ENCODE measurements at regions not wholly inside any gene's neighbourhood (a gene's known extent, or its start where the extent isn't known, plus 50 kb on each side); places are given as distances from the start of the nearest gene placed in this dataset.

GRCh38 chr10:85421421-85421820 is 945.2 kb downstream of the GRID1 start:
- Mint-ChIP-seq H3K9me3 (0 out of 2 replicates have a peak, but pooled peaks cover 6% of the 10 kb centered on the region), H3K27me3 (ENCODE audit: low read depth) (no peaks in the 10 kb centered on the region; the same call in 1 of the 2 replicates), H3K4me3 (no peak overlapping the region), H3K4me1 (peaks cover 23% of the 10 kb centered on the region), H3K27ac (no peak overlapping the region), H3K36me3 (no peaks in the 10 kb centered on the region)
- TF ChIP-seq, protein P1, sequence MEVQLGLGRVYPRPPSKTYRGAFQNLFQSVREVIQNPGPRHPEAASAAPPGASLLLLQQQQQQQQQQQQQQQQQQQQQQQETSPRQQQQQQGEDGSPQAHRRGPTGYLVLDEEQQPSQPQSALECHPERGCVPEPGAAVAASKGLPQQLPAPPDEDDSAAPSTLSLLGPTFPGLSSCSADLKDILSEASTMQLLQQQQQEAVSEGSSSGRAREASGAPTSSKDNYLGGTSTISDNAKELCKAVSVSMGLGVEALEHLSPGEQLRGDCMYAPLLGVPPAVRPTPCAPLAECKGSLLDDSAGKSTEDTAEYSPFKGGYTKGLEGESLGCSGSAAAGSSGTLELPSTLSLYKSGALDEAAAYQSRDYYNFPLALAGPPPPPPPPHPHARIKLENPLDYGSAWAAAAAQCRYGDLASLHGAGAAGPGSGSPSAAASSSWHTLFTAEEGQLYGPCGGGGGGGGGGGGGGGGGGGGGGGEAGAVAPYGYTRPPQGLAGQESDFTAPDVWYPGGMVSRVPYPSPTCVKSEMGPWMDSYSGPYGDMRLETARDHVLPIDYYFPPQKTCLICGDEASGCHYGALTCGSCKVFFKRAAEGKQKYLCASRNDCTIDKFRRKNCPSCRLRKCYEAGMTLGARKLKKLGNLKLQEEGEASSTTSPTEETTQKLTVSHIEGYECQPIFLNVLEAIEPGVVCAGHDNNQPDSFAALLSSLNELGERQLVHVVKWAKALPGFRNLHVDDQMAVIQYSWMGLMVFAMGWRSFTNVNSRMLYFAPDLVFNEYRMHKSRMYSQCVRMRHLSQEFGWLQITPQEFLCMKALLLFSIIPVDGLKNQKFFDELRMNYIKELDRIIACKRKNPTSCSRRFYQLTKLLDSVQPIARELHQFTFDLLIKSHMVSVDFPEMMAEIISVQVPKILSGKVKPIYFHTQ (CRISPR knock-in tag; IDR thresholded peaks at IDR 0.05), result no peak
- TF ChIP-seq GRHL2 (CRISPR knock-in tag; IDR thresholded peaks at IDR 0.05; ENCODE audit: insufficient replicate concordance, severe bottlenecking), result no peak
- TF ChIP-seq, protein P2, sequence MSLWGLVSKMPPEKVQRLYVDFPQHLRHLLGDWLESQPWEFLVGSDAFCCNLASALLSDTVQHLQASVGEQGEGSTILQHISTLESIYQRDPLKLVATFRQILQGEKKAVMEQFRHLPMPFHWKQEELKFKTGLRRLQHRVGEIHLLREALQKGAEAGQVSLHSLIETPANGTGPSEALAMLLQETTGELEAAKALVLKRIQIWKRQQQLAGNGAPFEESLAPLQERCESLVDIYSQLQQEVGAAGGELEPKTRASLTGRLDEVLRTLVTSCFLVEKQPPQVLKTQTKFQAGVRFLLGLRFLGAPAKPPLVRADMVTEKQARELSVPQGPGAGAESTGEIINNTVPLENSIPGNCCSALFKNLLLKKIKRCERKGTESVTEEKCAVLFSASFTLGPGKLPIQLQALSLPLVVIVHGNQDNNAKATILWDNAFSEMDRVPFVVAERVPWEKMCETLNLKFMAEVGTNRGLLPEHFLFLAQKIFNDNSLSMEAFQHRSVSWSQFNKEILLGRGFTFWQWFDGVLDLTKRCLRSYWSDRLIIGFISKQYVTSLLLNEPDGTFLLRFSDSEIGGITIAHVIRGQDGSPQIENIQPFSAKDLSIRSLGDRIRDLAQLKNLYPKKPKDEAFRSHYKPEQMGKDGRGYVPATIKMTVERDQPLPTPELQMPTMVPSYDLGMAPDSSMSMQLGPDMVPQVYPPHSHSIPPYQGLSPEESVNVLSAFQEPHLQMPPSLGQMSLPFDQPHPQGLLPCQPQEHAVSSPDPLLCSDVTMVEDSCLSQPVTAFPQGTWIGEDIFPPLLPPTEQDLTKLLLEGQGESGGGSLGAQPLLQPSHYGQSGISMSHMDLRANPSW (CRISPR knock-in tag; conservative IDR thresholded peaks at IDR 0.05; ENCODE audit: low read depth), result no peak
- no peak for TF ChIP-seq NFYB (CRISPR knock-in tag; conservative IDR thresholded peaks at IDR 0.05; ENCODE audit: low read depth)
- no peak for TF ChIP-seq NR2C2 (CRISPR knock-in tag; IDR thresholded peaks at IDR 0.05)
- TF ChIP-seq SMAD4 (CRISPR knock-in tag; IDR thresholded peaks at IDR 0.05), result no peak
- no peak for TF ChIP-seq ZNF396 (CRISPR knock-in tag; IDR thresholded peaks at IDR 0.05; ENCODE audit: borderline replicate concordance)
- no peak for TF ChIP-seq SOX15 (CRISPR knock-in tag; IDR thresholded peaks at IDR 0.05)
- TF ChIP-seq ZNF425 (CRISPR knock-in tag; conservative IDR thresholded peaks at IDR 0.05), result no peak
- no peak for ATAC-seq
- no peak for DNase-seq (ENCODE audit: low spot score)
- ChIA-PET CTCF (interaction anchor here (0.5 to 1.5 kb wide), 2 partner anchors 93 to 177 kb away, joined by 3 to 9 read pairs; no protein-coding TSS in a partner anchor), POLR2A (interaction anchor here (1.0 kb wide), 1 partner anchor 34 kb away, joined by 3 read pairs; no protein-coding TSS in a partner anchor)

GRCh38 chr10:85429126-85429525 is 937.5 kb downstream of the GRID1 start:
- Mint-ChIP-seq H3K27me3 (ENCODE audit: low read depth) (peaks cover 2% of the 10 kb centered on the region; the same call in 1 of the 2 replicates), H3K36me3 (no peaks in the 10 kb centered on the region), H3K27ac (no peak overlapping the region), H3K4me1 (no peaks in the 10 kb centered on the region), H3K4me3 (no peak overlapping the region), H3K9me3 (no peaks in the 10 kb centered on the region)
- CTCF ChIA-PET, result interaction anchor here (0.6 to 0.7 kb wide), 2 partner anchors 20 to 796 kb away, joined by 3 to 6 read pairs; no protein-coding TSS in a partner anchor
- ATAC-seq (no peak), DNase-seq (ENCODE audit: low spot score) (no peak)
- TF ChIP-seq MYBL2 (CRISPR knock-in tag; IDR thresholded peaks at IDR 0.05), result no peak
- no peak for TF ChIP-seq CREB1 (CRISPR knock-in tag; IDR thresholded peaks at IDR 0.05)
- TF ChIP-seq CBFB (CRISPR knock-in tag; IDR thresholded peaks at IDR 0.05; ENCODE audit: low read depth), result no peak
- no peak for TF ChIP-seq ZNF317 (CRISPR knock-in tag; IDR thresholded peaks at IDR 0.05; ENCODE audit: borderline replicate concordance, low read depth)
- no peak for TF ChIP-seq ZNF423 (CRISPR knock-in tag; IDR thresholded peaks at IDR 0.05)
- TF ChIP-seq TEAD1 (CRISPR knock-in tag; IDR thresholded peaks at IDR 0.05), result no peak
- POLR2A ChIA-PET, result no interaction called here

DNA sequence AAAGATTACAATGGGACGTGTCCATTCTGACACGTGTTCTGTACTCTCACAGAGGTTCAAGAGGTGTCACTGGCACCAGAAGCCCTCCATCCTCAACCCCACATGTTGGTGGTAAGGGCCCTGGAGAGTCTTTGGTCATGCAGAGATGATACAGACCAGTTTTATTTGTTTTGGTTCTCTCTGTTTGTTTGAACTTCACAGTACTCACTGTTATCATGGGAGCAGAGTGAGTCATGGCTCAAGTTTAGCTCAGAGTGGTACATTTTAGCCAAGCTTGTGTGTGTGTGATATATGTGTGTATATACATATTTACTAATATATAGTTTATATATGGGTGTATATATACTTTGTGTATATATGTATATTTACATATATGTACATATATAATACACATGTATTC is 935.6 kb downstream of the GRID1 start:
- Mint-ChIP-seq H3K27ac (no peak overlapping the region), H3K36me3 (no peaks in the 10 kb centered on the region), H3K4me1 (no peaks in the 10 kb centered on the region), H3K4me3 (no peak overlapping the region), H3K27me3 (ENCODE audit: low read depth) (peaks cover 2% of the 10 kb centered on the region; the same call in 1 of the 2 replicates), H3K9me3 (no peaks in the 10 kb centered on the region)
- no peak for ATAC-seq
- no peak for DNase-seq (ENCODE audit: low spot score)
- ChIA-PET POLR2A (no interaction called here), CTCF (interaction anchor here (1.2 kb wide), 1 partner anchor 919 kb away, joined by 3 read pairs; no protein-coding TSS in a partner anchor)
- no peak for TF ChIP-seq CREM (CRISPR knock-in tag; IDR thresholded peaks at IDR 0.05)
- TF ChIP-seq, protein P3, sequence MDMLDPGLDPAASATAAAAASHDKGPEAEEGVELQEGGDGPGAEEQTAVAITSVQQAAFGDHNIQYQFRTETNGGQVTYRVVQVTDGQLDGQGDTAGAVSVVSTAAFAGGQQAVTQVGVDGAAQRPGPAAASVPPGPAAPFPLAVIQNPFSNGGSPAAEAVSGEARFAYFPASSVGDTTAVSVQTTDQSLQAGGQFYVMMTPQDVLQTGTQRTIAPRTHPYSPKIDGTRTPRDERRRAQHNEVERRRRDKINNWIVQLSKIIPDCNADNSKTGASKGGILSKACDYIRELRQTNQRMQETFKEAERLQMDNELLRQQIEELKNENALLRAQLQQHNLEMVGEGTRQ (CRISPR knock-in tag; IDR thresholded peaks at IDR 0.05), result no peak
- TF ChIP-seq, protein P4, sequence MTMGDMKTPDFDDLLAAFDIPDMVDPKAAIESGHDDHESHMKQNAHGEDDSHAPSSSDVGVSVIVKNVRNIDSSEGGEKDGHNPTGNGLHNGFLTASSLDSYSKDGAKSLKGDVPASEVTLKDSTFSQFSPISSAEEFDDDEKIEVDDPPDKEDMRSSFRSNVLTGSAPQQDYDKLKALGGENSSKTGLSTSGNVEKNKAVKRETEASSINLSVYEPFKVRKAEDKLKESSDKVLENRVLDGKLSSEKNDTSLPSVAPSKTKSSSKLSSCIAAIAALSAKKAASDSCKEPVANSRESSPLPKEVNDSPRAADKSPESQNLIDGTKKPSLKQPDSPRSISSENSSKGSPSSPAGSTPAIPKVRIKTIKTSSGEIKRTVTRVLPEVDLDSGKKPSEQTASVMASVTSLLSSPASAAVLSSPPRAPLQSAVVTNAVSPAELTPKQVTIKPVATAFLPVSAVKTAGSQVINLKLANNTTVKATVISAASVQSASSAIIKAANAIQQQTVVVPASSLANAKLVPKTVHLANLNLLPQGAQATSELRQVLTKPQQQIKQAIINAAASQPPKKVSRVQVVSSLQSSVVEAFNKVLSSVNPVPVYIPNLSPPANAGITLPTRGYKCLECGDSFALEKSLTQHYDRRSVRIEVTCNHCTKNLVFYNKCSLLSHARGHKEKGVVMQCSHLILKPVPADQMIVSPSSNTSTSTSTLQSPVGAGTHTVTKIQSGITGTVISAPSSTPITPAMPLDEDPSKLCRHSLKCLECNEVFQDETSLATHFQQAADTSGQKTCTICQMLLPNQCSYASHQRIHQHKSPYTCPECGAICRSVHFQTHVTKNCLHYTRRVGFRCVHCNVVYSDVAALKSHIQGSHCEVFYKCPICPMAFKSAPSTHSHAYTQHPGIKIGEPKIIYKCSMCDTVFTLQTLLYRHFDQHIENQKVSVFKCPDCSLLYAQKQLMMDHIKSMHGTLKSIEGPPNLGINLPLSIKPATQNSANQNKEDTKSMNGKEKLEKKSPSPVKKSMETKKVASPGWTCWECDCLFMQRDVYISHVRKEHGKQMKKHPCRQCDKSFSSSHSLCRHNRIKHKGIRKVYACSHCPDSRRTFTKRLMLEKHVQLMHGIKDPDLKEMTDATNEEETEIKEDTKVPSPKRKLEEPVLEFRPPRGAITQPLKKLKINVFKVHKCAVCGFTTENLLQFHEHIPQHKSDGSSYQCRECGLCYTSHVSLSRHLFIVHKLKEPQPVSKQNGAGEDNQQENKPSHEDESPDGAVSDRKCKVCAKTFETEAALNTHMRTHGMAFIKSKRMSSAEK (CRISPR knock-in tag; IDR thresholded peaks at IDR 0.05; ENCODE audit: borderline replicate concordance), result no peak
- TF ChIP-seq ATF3 (CRISPR knock-in tag; conservative IDR thresholded peaks at IDR 0.05), result no peak
- no peak for TF ChIP-seq ZNF317 (CRISPR knock-in tag; IDR thresholded peaks at IDR 0.05; ENCODE audit: borderline replicate concordance, low read depth)
- TF ChIP-seq ZNF423 (CRISPR knock-in tag; IDR thresholded peaks at IDR 0.05), result no peak

Data from WTC11 (cell line).